HCT116 (cell line): ENCODE measurements at regions not wholly inside any gene's neighbourhood (a gene's known extent, or its start where the extent isn't known, plus 50 kb on each side); places are given as distances from the start of the nearest gene placed in this dataset.

Experiments used
- CEBPB ChIP-seq: IDR thresholded peaks from 2 replicates; pipeline ENCODE4 v1.6.1; 2012; ENCODE audit warnings: low read depth
- EGR1 ChIP-seq: IDR thresholded peaks from 2 replicates; pipeline ENCODE4 v1.6.1; 2012; ENCODE audit warnings: low read depth
- EZH2 ChIP-seq: fragments of 200-600 bp; sonication (generic); IDR thresholded peaks from 2 replicates; pipeline ENCODE4 v1.6.1; 2017; ENCODE audit warnings: antibody characterized with exemption, mixed run types
- JUND ChIP-seq: IDR thresholded peaks from 2 replicates; pipeline ENCODE4 v1.6.1; 2012
- POLR2A ChIP-seq: IDR thresholded peaks from 2 replicates; pipeline ENCODE4 v1.7.0; 2011; ENCODE audit warnings: borderline replicate concordance; ENCODE audit not compliant: insufficient read depth, insufficient read length; ENCODE audit errors: extremely low read depth
- POLR2AphosphoS5 ChIP-seq: IDR thresholded peaks from 2 replicates; pipeline ENCODE4 v1.6.1; 2011; ENCODE audit warnings: mild to moderate bottlenecking, low read depth, low read length, moderate library complexity
- RAD21 ChIP-seq: IDR thresholded peaks from 2 replicates; pipeline ENCODE4 v1.6.1; 2012; ENCODE audit warnings: low read depth, mild to moderate bottlenecking
- YY1 ChIP-seq: IDR thresholded peaks from 2 replicates; pipeline ENCODE4 v1.6.1; 2011; ENCODE audit warnings: low read length, low read depth, moderate library complexity, mild to moderate bottlenecking; ENCODE audit not compliant: insufficient replicate concordance; ENCODE audit errors: extremely low read depth
- ZNF274 ChIP-seq: fragments of 200-500 bp; sonication (Bioruptor generic); IDR thresholded peaks from 2 replicates; pipeline ENCODE4 v1.6.1; 2014; ENCODE audit warnings: mild to moderate bottlenecking, low read depth, low read length, inconsistent platforms
- TF ChIP-seq, protein P1 (sequence below), 3 experiments: fragments of 200-600 bp in 1 of 3; sonication (generic) in 1 of 3; IDR thresholded peaks in 2 of 3; conservative IDR thresholded peaks in 1 of 3; 2 replicates each; pipeline ENCODE4 v1.5.1; 2012 to 2017; ENCODE audit warnings: low read depth in 2 of 3, low read length in 2 of 3, antibody characterized with exemption in 1 of 3, borderline replicate concordance in 1 of 3, control low read depth in 1 of 3, mild to moderate bottlenecking in 1 of 3, mixed read lengths in 1 of 3, mixed run types in 1 of 3, moderate library complexity in 1 of 3; ENCODE audit not compliant: insufficient read depth in 1 of 3
- TF ChIP-seq, protein P2 (sequence below): IDR thresholded peaks from 2 replicates; pipeline ENCODE4 v1.6.1; 2012; ENCODE audit warnings: low read depth
- TF ChIP-seq, protein P3 (sequence below): IDR thresholded peaks from 2 replicates; pipeline ENCODE4 v1.6.1; 2012

DNA sequence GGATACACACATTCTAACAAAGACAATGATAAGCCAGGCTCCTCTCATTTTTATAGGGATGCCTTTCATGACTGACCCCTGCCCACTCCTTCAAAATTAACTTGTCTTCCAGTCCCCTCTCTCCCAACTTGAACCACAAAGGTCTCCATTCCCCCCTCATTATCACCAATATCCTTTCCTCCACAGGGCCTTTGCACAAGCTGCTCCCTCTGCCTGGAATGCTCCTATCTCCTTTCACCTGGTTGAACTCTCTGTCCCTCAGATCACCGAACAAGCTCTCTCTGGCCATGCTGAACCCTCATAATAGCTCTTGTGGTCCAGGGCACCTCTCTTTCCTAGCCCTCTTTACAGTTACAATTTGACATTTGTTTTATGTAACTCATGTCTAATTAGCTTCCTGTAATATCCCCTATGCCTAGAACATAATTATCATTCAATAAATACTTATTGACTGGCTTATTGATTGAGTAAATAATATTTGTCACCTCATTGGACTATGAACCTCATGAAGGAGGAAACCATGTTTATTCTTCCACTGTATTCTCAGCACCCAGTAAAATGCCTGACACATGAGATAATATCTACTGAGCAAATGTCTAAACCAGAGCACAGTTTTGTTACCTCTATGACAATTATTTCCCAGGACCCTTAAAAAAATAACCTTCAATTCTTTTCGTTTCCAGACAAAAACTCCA, 266.3 kb upstream of the RASGEF1B start:
- TF ChIP-seq EGR1 (no peak), YY1 (no peak), EZH2 (no peak), POLR2A (no peak), ZNF274 (no peak), POLR2AphosphoS5 (no peak), CEBPB (no peak), RAD21 (no peak), JUND (no peak)
- TF ChIP-seq, protein P1, sequence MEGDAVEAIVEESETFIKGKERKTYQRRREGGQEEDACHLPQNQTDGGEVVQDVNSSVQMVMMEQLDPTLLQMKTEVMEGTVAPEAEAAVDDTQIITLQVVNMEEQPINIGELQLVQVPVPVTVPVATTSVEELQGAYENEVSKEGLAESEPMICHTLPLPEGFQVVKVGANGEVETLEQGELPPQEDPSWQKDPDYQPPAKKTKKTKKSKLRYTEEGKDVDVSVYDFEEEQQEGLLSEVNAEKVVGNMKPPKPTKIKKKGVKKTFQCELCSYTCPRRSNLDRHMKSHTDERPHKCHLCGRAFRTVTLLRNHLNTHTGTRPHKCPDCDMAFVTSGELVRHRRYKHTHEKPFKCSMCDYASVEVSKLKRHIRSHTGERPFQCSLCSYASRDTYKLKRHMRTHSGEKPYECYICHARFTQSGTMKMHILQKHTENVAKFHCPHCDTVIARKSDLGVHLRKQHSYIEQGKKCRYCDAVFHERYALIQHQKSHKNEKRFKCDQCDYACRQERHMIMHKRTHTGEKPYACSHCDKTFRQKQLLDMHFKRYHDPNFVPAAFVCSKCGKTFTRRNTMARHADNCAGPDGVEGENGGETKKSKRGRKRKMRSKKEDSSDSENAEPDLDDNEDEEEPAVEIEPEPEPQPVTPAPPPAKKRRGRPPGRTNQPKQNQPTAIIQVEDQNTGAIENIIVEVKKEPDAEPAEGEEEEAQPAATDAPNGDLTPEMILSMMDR (IDR thresholded peaks at IDR 0.05 in 2 of 3, conservative IDR thresholded peaks at IDR 0.05 in 1 of 3; ENCODE audit: borderline replicate concordance in 1 of 3, insufficient read depth in 1 of 3, low read depth in 2 of 3, low read length in 2 of 3), result no peak
- TF ChIP-seq, protein P2, sequence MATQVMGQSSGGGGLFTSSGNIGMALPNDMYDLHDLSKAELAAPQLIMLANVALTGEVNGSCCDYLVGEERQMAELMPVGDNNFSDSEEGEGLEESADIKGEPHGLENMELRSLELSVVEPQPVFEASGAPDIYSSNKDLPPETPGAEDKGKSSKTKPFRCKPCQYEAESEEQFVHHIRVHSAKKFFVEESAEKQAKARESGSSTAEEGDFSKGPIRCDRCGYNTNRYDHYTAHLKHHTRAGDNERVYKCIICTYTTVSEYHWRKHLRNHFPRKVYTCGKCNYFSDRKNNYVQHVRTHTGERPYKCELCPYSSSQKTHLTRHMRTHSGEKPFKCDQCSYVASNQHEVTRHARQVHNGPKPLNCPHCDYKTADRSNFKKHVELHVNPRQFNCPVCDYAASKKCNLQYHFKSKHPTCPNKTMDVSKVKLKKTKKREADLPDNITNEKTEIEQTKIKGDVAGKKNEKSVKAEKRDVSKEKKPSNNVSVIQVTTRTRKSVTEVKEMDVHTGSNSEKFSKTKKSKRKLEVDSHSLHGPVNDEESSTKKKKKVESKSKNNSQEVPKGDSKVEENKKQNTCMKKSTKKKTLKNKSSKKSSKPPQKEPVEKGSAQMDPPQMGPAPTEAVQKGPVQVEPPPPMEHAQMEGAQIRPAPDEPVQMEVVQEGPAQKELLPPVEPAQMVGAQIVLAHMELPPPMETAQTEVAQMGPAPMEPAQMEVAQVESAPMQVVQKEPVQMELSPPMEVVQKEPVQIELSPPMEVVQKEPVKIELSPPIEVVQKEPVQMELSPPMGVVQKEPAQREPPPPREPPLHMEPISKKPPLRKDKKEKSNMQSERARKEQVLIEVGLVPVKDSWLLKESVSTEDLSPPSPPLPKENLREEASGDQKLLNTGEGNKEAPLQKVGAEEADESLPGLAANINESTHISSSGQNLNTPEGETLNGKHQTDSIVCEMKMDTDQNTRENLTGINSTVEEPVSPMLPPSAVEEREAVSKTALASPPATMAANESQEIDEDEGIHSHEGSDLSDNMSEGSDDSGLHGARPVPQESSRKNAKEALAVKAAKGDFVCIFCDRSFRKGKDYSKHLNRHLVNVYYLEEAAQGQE, result no peak
- TF ChIP-seq, protein P3, sequence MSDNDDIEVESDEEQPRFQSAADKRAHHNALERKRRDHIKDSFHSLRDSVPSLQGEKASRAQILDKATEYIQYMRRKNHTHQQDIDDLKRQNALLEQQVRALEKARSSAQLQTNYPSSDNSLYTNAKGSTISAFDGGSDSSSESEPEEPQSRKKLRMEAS, result no peak
